CD8-positive, alpha-beta memory T cell (primary cell): ENCODE measurements at regions not wholly inside any gene's neighbourhood (a gene's known extent, or its start where the extent isn't known, plus 50 kb on each side); places are given as distances from the start of the nearest gene placed in this dataset.

Experiments
- CTCF ChIA-PET: fragments of 350-600 bp; sonication (Branson Sonifier 250); formaldehyde crosslinking; loops from one replicate; lab custom pipeline; 2021; ENCODE audit warnings: antibody characterized with exemption; lab: Charles Lee
- POLR2A ChIA-PET: fragments of 350-600 bp; sonication (Branson Sonifier 250); formaldehyde crosslinking; loops from one replicate; lab custom pipeline; 2021; ENCODE audit warnings: antibody characterized with exemption; lab: Charles Lee
- DNase-seq, 5 donors: peaks; one replicate each; pipeline versions ENCODE4 v3.0.0 to v3.0.0-alpha.2; 2020 to 2022; ENCODE audit warnings: mixed read lengths in 1 of 5
- H3K27ac ChIP-seq: one replicate; pipeline ENCODE4 v1.7.0; 2013; ENCODE audit warnings: low read depth, mild to moderate bottlenecking, low read length, moderate library complexity
- H3K27me3 ChIP-seq: 2 replicates; pipeline ENCODE4 v1.7.0; 2013; ENCODE audit warnings: low read length, mild to moderate bottlenecking; ENCODE audit not compliant: insufficient read depth, poor library complexity, severe bottlenecking
- H3K36me3 ChIP-seq: 2 replicates; pipeline ENCODE4 v1.7.0; 2013; ENCODE audit warnings: mild to moderate bottlenecking, low read length, moderate library complexity; ENCODE audit not compliant: insufficient read depth
- H3K4me1 ChIP-seq: 2 replicates; pipeline ENCODE4 v1.7.0; 2013; ENCODE audit warnings: mild to moderate bottlenecking, low read length, moderate library complexity; ENCODE audit not compliant: insufficient read depth
- H3K4me3 ChIP-seq: 2 replicates; pipeline ENCODE4 v1.7.0; 2013; ENCODE audit warnings: mild to moderate bottlenecking, low read length
- H3K9me3 ChIP-seq: 2 replicates; pipeline ENCODE4 v1.7.0; 2013; ENCODE audit warnings: mild to moderate bottlenecking, low read length
- H3K27ac Mint-ChIP-seq, 8 donors: one replicate each; pipeline ENCODE4 v1.8.0; 2020 to 2021; ENCODE audit warnings: mixed read lengths in 8 of 8, mild to moderate bottlenecking in 6 of 8, inconsistent platforms in 3 of 8, moderate library complexity in 3 of 8
- H3K27me3 Mint-ChIP-seq, 2 donors: one replicate each; pipeline ENCODE4 v1.8.0; 2020 to 2021; ENCODE audit warnings: mixed read lengths in 2 of 2, mild to moderate bottlenecking in 1 of 2, moderate library complexity in 1 of 2
- H3K36me3 Mint-ChIP-seq, 3 donors: one replicate each; pipeline ENCODE4 v1.8.0; 2020 to 2021; ENCODE audit warnings: mixed read lengths in 3 of 3, inconsistent platforms in 1 of 3, mild to moderate bottlenecking in 1 of 3
- H3K4me1 Mint-ChIP-seq, 3 donors: one replicate each; pipeline ENCODE4 v1.8.0; 2020 to 2021; ENCODE audit warnings: mixed read lengths in 3 of 3, inconsistent platforms in 1 of 3, mild to moderate bottlenecking in 1 of 3
- H3K4me3 Mint-ChIP-seq, 7 donors: one replicate each; pipeline ENCODE4 v1.8.0; 2020 to 2021; ENCODE audit warnings: mixed read lengths in 7 of 7, mild to moderate bottlenecking in 6 of 7, moderate library complexity in 4 of 7, inconsistent platforms in 2 of 7
- H3K9me3 Mint-ChIP-seq, 5 donors: one replicate each; pipeline ENCODE4 v1.8.0; 2020 to 2022; ENCODE audit warnings: mixed read lengths in 5 of 5, mild to moderate bottlenecking in 3 of 5, moderate library complexity in 2 of 5, inconsistent platforms in 1 of 5

DNA sequence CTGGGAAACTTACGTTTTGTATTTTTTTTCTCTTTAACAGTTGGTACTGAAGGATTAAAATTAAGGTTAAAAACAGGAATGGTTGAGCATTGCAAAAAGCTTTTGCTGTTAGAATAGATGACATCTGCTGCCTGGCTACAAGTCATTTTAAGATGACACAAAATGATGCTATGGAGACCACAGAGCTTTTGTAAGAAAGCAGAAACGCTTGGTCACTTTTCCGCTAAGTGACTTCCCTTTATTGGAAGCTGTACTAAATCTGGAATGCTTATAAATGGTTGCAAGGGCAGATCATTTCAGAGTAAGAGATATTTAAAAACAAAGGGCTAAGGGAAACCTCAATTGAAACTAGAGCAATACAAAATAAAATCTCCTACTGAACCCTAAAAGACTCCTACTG, 544.0 kb downstream of the STK39 start:
- H3K9me3 ChIP-seq: no peaks in the 10 kb centered on the region
- H3K4me3 Mint-ChIP-seq: no peak overlapping the region
- H3K4me1 Mint-ChIP-seq: no peaks in the 10 kb centered on the region
- H3K27ac ChIP-seq: no peak overlapping the region
- no peaks in the 10 kb centered on the region for H3K36me3 ChIP-seq
- no peaks in the 10 kb centered on the region for H3K4me1 ChIP-seq
- no peak overlapping the region for H3K4me3 ChIP-seq
- H3K9me3 Mint-ChIP-seq: peaks cover 0 to 1% (median 0%) of the 10 kb centered on the region in 5 donors
- no peaks in the 10 kb centered on the region for H3K36me3 Mint-ChIP-seq
- CTCF ChIA-PET: interaction anchor here (1.3 kb wide), 1 partner anchor 9 kb away, joined by 3 read pairs; no protein-coding TSS in a partner anchor
- peaks cover 3% of the 10 kb centered on the region in 2 donors for H3K27me3 Mint-ChIP-seq
- H3K27me3 ChIP-seq: no peaks in the 10 kb centered on the region
- POLR2A ChIA-PET: no interaction called here
- H3K27ac Mint-ChIP-seq: no peak overlapping the region
- DNase-seq: no peak

DNA sequence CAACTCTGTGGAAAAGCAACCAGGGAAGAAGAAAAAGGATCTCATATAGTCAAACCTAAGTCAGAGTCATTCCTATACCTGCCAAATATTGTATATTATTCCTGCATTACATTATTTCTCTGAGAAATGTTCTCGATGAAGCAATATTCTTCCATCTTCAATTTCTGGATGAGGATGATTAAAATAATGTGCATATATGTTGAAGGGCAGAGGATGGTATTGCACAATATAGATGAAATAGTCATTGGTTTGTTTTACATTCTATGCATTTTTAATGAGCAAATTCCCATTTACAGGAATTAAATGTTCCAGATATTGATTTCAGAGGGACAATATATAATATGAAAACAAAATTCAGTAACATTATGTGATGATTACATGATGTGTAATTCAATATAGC, 545.2 kb downstream of the STK39 start:
- no peaks in the 10 kb centered on the region for H3K9me3 ChIP-seq
- ChIA-PET POLR2A (no interaction called here), CTCF (no interaction called here)
- H3K4me1 ChIP-seq: no peaks in the 10 kb centered on the region
- H3K27me3 ChIP-seq: no peaks in the 10 kb centered on the region
- peaks cover 3% of the 10 kb centered on the region in 2 donors for H3K27me3 Mint-ChIP-seq
- H3K9me3 Mint-ChIP-seq: peaks cover 0 to 1% (median 0%) of the 10 kb centered on the region in 5 donors
- no peak overlapping the region for H3K4me3 ChIP-seq
- H3K27ac Mint-ChIP-seq: no peak overlapping the region
- H3K36me3 Mint-ChIP-seq: no peaks in the 10 kb centered on the region
- no peak overlapping the region for H3K4me3 Mint-ChIP-seq
- H3K36me3 ChIP-seq: no peaks in the 10 kb centered on the region
- H3K27ac ChIP-seq: no peak overlapping the region
- no peaks in the 10 kb centered on the region for H3K4me1 Mint-ChIP-seq
- no peak for DNase-seq

DNA sequence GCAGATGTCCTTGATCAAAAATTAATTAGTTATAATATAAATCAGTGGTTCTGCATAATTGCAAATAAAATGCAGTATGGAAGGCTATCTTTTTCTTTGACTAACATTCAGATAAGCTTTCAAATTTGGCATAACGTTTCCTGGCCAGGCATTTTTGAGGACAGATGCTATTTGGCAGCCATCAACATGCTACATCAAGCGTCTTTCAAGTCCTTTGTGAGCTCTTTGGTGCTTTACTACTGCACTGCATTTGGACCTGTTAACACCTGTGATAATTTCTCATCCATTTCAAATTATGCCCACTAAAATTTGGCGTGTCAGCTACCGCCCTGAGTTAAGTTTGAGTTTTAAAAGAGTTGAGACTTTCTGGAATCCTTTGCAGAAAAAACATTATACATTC, 545.7 kb downstream of the STK39 start:
- H3K9me3 Mint-ChIP-seq: peaks cover 0 to 1% (median 0%) of the 10 kb centered on the region in 5 donors
- POLR2A ChIA-PET: no interaction called here
- Histone ChIP-seq H3K4me1 (no peaks in the 10 kb centered on the region), H3K9me3 (no peaks in the 10 kb centered on the region), H3K27me3 (no peaks in the 10 kb centered on the region), H3K36me3 (no peaks in the 10 kb centered on the region), H3K27ac (no peak overlapping the region), H3K4me3 (no peak overlapping the region)
- no peak overlapping the region for H3K27ac Mint-ChIP-seq
- H3K36me3 Mint-ChIP-seq: no peaks in the 10 kb centered on the region
- peaks cover 3% of the 10 kb centered on the region in 2 donors for H3K27me3 Mint-ChIP-seq
- no peak overlapping the region for H3K4me3 Mint-ChIP-seq
- no peaks in the 10 kb centered on the region for H3K4me1 Mint-ChIP-seq
- CTCF ChIA-PET: no interaction called here
- DNase-seq: no peak

DNA sequence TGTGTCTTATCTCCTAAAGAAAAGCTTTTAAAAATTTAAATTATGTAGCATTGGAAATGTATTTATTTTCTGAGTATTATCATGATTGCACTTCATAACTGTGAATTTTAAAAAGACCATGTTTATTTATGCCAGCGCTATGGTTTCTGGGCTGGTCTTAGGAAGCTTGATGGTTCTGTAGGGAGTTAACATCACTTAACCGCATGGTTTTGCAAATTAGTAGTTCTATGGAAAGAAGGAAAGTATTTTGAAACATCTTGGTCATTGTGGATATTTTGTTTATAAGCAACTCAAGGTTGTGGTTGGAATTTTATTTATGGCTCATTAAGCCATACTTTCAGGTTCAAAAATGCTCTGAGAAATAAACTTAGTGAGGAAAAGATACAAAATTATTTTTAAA, 549.4 kb downstream of the STK39 start:
- Mint-ChIP-seq H3K9me3 (peaks cover 0 to 1% (median 0%) of the 10 kb centered on the region in 5 donors), H3K27ac (no peak overlapping the region), H3K36me3 (no peaks in the 10 kb centered on the region), H3K4me3 (no peak overlapping the region), H3K27me3 (peaks cover 0 to 1% of the 10 kb centered on the region in 2 donors), H3K4me1 (no peaks in the 10 kb centered on the region)
- H3K9me3 ChIP-seq: no peaks in the 10 kb centered on the region
- no peaks in the 10 kb centered on the region for H3K36me3 ChIP-seq
- no peaks in the 10 kb centered on the region for H3K4me1 ChIP-seq
- ChIA-PET CTCF (no interaction called here), POLR2A (no interaction called here)
- H3K27ac ChIP-seq: no peak overlapping the region
- DNase-seq: no peak
- no peaks in the 10 kb centered on the region for H3K27me3 ChIP-seq
- no peak overlapping the region for H3K4me3 ChIP-seq

DNA sequence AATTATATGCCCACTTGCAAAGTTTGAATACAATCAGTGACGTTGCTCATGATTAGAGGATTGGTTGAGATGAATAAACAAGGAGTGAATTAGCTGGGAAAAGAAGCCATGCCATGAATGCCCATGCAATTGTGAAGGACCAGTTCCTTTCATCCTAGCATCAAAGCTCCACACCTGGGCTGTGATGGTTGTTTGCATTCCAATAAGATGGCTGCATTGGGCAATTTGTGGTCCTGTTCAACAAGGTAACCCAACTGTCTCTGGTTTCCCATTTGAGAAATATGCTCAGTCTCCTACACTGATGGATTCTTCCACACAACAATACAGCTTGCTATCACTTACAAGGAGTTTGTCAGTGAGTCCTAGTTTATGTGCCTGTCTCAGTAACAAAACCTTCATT, 550.2 kb downstream of the STK39 start:
- Mint-ChIP-seq H3K27ac (no peak overlapping the region), H3K4me3 (no peak overlapping the region), H3K36me3 (no peaks in the 10 kb centered on the region), H3K27me3 (peaks cover 0 to 1% of the 10 kb centered on the region in 2 donors), H3K4me1 (no peaks in the 10 kb centered on the region), H3K9me3 (peaks cover 0 to 1% (median 0%) of the 10 kb centered on the region in 5 donors)
- ChIA-PET CTCF (no interaction called here), POLR2A (no interaction called here)
- DNase-seq: no peak
- H3K4me3 ChIP-seq: no peak overlapping the region
- no peaks in the 10 kb centered on the region for H3K9me3 ChIP-seq
- no peak overlapping the region for H3K27ac ChIP-seq
- H3K4me1 ChIP-seq: no peaks in the 10 kb centered on the region
- H3K36me3 ChIP-seq: no peaks in the 10 kb centered on the region
- H3K27me3 ChIP-seq: no peaks in the 10 kb centered on the region

DNA sequence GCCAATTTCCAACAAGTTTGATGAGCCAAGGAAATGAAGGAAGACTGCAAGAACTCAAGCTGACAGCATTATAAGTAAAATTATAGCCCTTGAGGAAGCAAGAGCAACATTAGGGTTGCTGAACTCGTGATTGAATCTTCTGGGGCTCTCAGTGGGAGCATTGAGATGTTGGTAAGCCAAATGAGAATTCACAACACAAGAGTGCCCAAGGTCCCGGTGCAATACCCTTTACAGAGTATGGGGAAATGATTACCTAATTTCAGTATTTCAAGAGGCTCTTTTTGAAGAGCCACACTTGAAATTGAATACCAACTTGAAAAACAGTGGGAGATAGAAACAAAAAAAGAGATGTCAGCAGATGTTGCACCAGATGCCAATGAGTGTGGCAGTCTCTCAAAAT, 554.5 kb downstream of the STK39 start:
- Histone ChIP-seq H3K27ac (no peak overlapping the region), H3K27me3 (no peaks in the 10 kb centered on the region), H3K36me3 (no peaks in the 10 kb centered on the region), H3K4me3 (no peak overlapping the region), H3K4me1 (no peaks in the 10 kb centered on the region), H3K9me3 (no peaks in the 10 kb centered on the region)
- Mint-ChIP-seq H3K27ac (no peak overlapping the region), H3K4me3 (no peak overlapping the region), H3K4me1 (no peaks in the 10 kb centered on the region), H3K9me3 (no peaks in the 10 kb centered on the region), H3K36me3 (no peaks in the 10 kb centered on the region), H3K27me3 (no peaks in the 10 kb centered on the region)
- CTCF ChIA-PET: no interaction called here
- no peak for DNase-seq
- POLR2A ChIA-PET: no interaction called here

DNA sequence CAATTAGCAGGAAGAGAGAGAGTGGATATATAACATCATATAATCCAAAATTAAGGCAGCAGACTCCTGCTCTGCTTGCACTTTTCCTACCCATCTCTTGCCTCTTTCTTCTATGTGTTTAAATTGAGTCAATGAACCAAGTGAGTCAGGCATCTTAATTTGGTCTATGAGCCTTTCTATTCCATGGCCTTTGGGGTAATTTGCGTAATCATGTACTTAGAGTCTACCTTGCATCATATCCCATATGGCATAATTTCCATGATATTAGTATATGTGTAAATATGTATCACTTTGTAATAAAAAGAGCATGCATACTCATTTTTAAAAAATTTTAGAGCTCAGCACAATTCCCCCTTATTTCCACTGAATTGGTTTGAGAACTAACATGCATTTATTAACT, 555.2 kb downstream of the STK39 start:
- H3K27me3 Mint-ChIP-seq: no peaks in the 10 kb centered on the region
- ChIA-PET POLR2A (no interaction called here), CTCF (no interaction called here)
- Histone ChIP-seq H3K9me3 (no peaks in the 10 kb centered on the region), H3K27ac (no peak overlapping the region), H3K27me3 (no peaks in the 10 kb centered on the region), H3K4me1 (no peaks in the 10 kb centered on the region), H3K4me3 (no peak overlapping the region), H3K36me3 (no peaks in the 10 kb centered on the region)
- H3K4me3 Mint-ChIP-seq: no peak overlapping the region
- no peaks in the 10 kb centered on the region for H3K9me3 Mint-ChIP-seq
- H3K4me1 Mint-ChIP-seq: no peaks in the 10 kb centered on the region
- H3K27ac Mint-ChIP-seq: no peak overlapping the region
- H3K36me3 Mint-ChIP-seq: no peaks in the 10 kb centered on the region
- no peak for DNase-seq

DNA sequence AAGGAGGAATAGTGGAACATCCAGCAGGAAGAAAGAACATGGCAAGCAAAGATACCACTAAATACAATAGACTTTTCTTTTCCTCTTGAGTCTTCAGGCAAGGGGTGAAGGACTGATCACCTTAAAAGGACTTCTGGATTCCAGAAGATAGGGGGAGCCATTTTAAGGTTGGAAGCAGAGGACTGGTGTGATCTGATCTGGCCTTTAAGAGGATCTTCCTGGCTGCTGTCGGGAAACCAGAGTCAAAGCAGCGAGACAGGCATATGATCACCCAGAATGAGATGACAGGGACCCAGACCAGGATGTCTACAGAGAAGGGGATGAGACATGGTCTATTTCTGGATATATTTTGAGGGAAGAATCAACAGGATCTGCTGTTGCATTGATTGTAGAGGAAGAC, 558.0 kb downstream of the STK39 start:
- Histone ChIP-seq H3K27ac (no peak overlapping the region), H3K9me3 (no peaks in the 10 kb centered on the region), H3K36me3 (no peaks in the 10 kb centered on the region), H3K4me1 (no peaks in the 10 kb centered on the region), H3K4me3 (no peak overlapping the region), H3K27me3 (no peaks in the 10 kb centered on the region)
- Mint-ChIP-seq H3K36me3 (no peaks in the 10 kb centered on the region), H3K4me1 (no peaks in the 10 kb centered on the region), H3K4me3 (no peak overlapping the region), H3K9me3 (no peaks in the 10 kb centered on the region), H3K27me3 (no peaks in the 10 kb centered on the region), H3K27ac (no peak overlapping the region)
- no peak for DNase-seq
- ChIA-PET POLR2A (no interaction called here), CTCF (no interaction called here)

DNA sequence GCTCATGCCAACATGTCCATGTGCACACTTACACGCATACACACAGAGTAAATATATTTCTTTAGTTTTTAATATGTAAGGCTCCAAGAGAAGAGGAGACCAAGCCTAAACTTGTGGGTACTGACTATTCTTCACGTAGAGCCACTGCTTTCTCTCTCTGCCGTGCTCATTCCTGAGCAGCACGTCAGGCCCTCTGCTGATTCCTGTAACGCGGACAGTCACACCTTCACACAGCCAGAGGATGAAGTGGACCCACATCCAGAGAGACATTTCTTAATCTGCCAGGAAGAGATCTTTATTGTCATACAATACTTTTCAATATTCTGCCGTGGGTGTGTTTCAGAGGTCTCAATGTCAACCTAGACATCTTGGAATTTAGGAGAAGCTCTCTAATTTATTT, 560.7 kb downstream of the STK39 start:
- H3K27me3 Mint-ChIP-seq: no peaks in the 10 kb centered on the region
- no peak overlapping the region for H3K27ac Mint-ChIP-seq
- no peaks in the 10 kb centered on the region for H3K9me3 Mint-ChIP-seq
- no peaks in the 10 kb centered on the region for H3K4me1 ChIP-seq
- no peaks in the 10 kb centered on the region for H3K9me3 ChIP-seq
- no peak overlapping the region for H3K4me3 Mint-ChIP-seq
- H3K36me3 ChIP-seq: no peaks in the 10 kb centered on the region
- ChIA-PET POLR2A (no interaction called here), CTCF (no interaction called here)
- H3K27ac ChIP-seq: no peak overlapping the region
- H3K36me3 Mint-ChIP-seq: no peaks in the 10 kb centered on the region
- DNase-seq: no peak
- no peaks in the 10 kb centered on the region for H3K4me1 Mint-ChIP-seq
- H3K4me3 ChIP-seq: no peak overlapping the region
- H3K27me3 ChIP-seq: no peaks in the 10 kb centered on the region
